GM23248 (cell line): ENCODE measurements at regions not wholly inside any gene's neighbourhood (a gene's known extent, or its start where the extent isn't known, plus 50 kb on each side); places are given as distances from the start of the nearest gene placed in this dataset.
"Not testable (repeated sequence)": the region's sequence is repeated elsewhere in the genome, so short reads cannot be mapped to it uniquely, and the experiment has no call there.

Experiments
- EZH2 ChIP-seq: fragments of 200-600 bp; sonication (generic); IDR thresholded peaks from 2 replicates; pipeline ENCODE4 v1.6.1; 2018; ENCODE audit warnings: antibody characterized with exemption, mild to moderate bottlenecking; ENCODE audit not compliant: insufficient read depth, poor library complexity, severe bottlenecking
- EZH2phosphoT487 ChIP-seq: fragments of 200-600 bp; sonication (generic); IDR thresholded peaks from 2 replicates; pipeline ENCODE4 v1.6.1; 2018; ENCODE audit warnings: antibody characterized with exemption, moderate library complexity, mild to moderate bottlenecking, low read depth; ENCODE audit not compliant: insufficient read depth

- not testable (repeated sequence) for TF ChIP-seq EZH2, EZH2phosphoT487
These were observed 915.0 kb downstream of the RPIA start for GRCh38 chr2:89606514-89606913.
